HEK293 (cell line): ENCODE measurements at regions not wholly inside any gene's neighbourhood (a gene's known extent, or its start where the extent isn't known, plus 50 kb on each side); places are given as distances from the start of the nearest gene placed in this dataset.

Source experiments
- CTCF ChIA-PET: fragments of 350-600 bp; formaldehyde crosslinking; extraction: SDS; loops from one replicate; lab custom pipeline; 2021; ENCODE audit warnings: antibody characterized with exemption; lab: Yijun Ruan, JAX
- POLR2A ChIA-PET: fragments of 300-600 bp; formaldehyde crosslinking; extraction: SDS; loops from one replicate; lab custom pipeline; 2020; ENCODE audit warnings: antibody characterized with exemption, inconsistent platforms; lab: Yijun Ruan, JAX
- H3K27ac ChIP-seq: fragments of 200-500 bp; sonication (Bioruptor generic); 2 replicates; pipeline ENCODE4 v1.5.1; 2014; ENCODE audit warnings: low read depth, low read length, control low read depth, inconsistent platforms; ENCODE audit errors: extremely low read depth
- H3K36me3 ChIP-seq, 2 experiments: fragments of 200-500 bp in 1 of 2; sonication (Bioruptor generic) in 1 of 2; 1 replicate in 1 of 2; 2 replicates in 1 of 2; pipeline ENCODE4 v1.5.1; 2014 to 2017; ENCODE audit warnings: inconsistent platforms in 2 of 2, low read length in 2 of 2; ENCODE audit not compliant: control insufficient read depth in 2 of 2, insufficient read depth in 1 of 2
- H3K4me1 ChIP-seq: fragments of 200-500 bp; sonication (Bioruptor generic); 2 replicates; pipeline ENCODE4 v1.5.1; 2014; ENCODE audit warnings: mild to moderate bottlenecking, low read length, inconsistent platforms; ENCODE audit not compliant: control insufficient read depth, insufficient read depth
- H3K4me3 ChIP-seq: 2 replicates; pipeline ENCODE4 v1.5.1; 2011; ENCODE audit warnings: low read depth, mild to moderate bottlenecking, control low read depth, low read length, moderate library complexity
- H3K9me3 ChIP-seq: fragments of 200-500 bp; sonication (Bioruptor generic); 2 replicates; pipeline ENCODE4 v1.5.1; 2014; ENCODE audit warnings: low read depth, low read length, inconsistent platforms; ENCODE audit not compliant: control insufficient read depth, insufficient read depth
- IKZF3 ChIP-seq: fragments of 450-650 bp; IDR thresholded peaks from 2 replicates; pipeline ENCODE4 v1.5.0; 2018; ENCODE audit warnings: missing biosample characterization, mild to moderate bottlenecking, missing genetic modification characterization, moderate library complexity
- KLF10 ChIP-seq: fragments of 450-650 bp; IDR thresholded peaks from 2 replicates; pipeline ENCODE4 v1.5.1; 2018; ENCODE audit warnings: missing biosample characterization, mild to moderate bottlenecking, missing genetic modification characterization
- MZF1 ChIP-seq: fragments of 450-650 bp; formaldehyde crosslinking; IDR thresholded peaks from 2 replicates; pipeline ENCODE4 v1.5.1; 2017; ENCODE audit warnings: missing biosample characterization, missing genetic modification characterization, borderline replicate concordance
- OSR2 ChIP-seq: fragments of 450-650 bp; formaldehyde crosslinking; IDR thresholded peaks from 2 replicates; pipeline ENCODE4 v1.5.1; 2016; ENCODE audit warnings: missing biosample characterization, missing genetic modification characterization
- TCF7L2 ChIP-seq: IDR thresholded peaks from 2 replicates; pipeline ENCODE4 v1.6.1; 2011; ENCODE audit warnings: low read depth, mild to moderate bottlenecking, inconsistent platforms, low read length, moderate library complexity, borderline replicate concordance
- ZBTB7A ChIP-seq: fragments of 450-650 bp; formaldehyde crosslinking; IDR thresholded peaks from 2 replicates; pipeline ENCODE4 v1.5.1; 2016; ENCODE audit warnings: low read depth, missing biosample characterization, missing genetic modification characterization
- ZEB2 ChIP-seq: fragments of 450-650 bp; formaldehyde crosslinking; IDR thresholded peaks from 2 replicates; pipeline ENCODE4 v1.5.1; 2016; ENCODE audit warnings: missing biosample characterization, missing genetic modification characterization
- ZFP37 ChIP-seq: fragments of 450-650 bp; formaldehyde crosslinking; IDR thresholded peaks from 2 replicates; pipeline ENCODE4 v1.5.1; 2016; ENCODE audit warnings: missing biosample characterization, missing genetic modification characterization
- ZFP69B ChIP-seq: fragments of 450-650 bp; formaldehyde crosslinking; IDR thresholded peaks from 2 replicates; pipeline ENCODE4 v1.5.1; 2016; ENCODE audit warnings: missing biosample characterization, missing genetic modification characterization
- ZNF138 ChIP-seq: fragments of 450-650 bp; formaldehyde crosslinking; IDR thresholded peaks from 2 replicates; pipeline ENCODE4 v1.5.1; 2016; ENCODE audit warnings: missing biosample characterization, missing genetic modification characterization, borderline replicate concordance
- ZNF146 ChIP-seq: fragments of 450-650 bp; formaldehyde crosslinking; IDR thresholded peaks from 2 replicates; pipeline ENCODE4 v1.5.1; 2016; ENCODE audit warnings: missing biosample characterization, missing genetic modification characterization
- ZNF157 ChIP-seq: fragments of 450-650 bp; formaldehyde crosslinking; IDR thresholded peaks from 2 replicates; pipeline ENCODE4 v1.5.1; 2016; ENCODE audit warnings: missing biosample characterization, missing genetic modification characterization
- ZNF221 ChIP-seq: fragments of 450-650 bp; formaldehyde crosslinking; IDR thresholded peaks from 2 replicates; pipeline ENCODE4 v1.5.1; 2017; ENCODE audit warnings: missing biosample characterization, missing genetic modification characterization, borderline replicate concordance
- ZNF302 ChIP-seq: fragments of 450-650 bp; formaldehyde crosslinking; IDR thresholded peaks from 2 replicates; pipeline ENCODE4 v1.5.1; 2016; ENCODE audit warnings: missing biosample characterization, missing genetic modification characterization, low read depth
- ZNF621 ChIP-seq: fragments of 450-650 bp; formaldehyde crosslinking; IDR thresholded peaks from 2 replicates; pipeline ENCODE4 v1.5.1; 2017; ENCODE audit warnings: missing biosample characterization, missing genetic modification characterization
- ZNF624 ChIP-seq: fragments of 450-650 bp; formaldehyde crosslinking; IDR thresholded peaks from 2 replicates; pipeline ENCODE4 v1.5.1; 2017; ENCODE audit warnings: missing biosample characterization, missing genetic modification characterization
- ZNF654 ChIP-seq: fragments of 450-650 bp; formaldehyde crosslinking; IDR thresholded peaks from 2 replicates; pipeline ENCODE4 v1.5.1; 2016; ENCODE audit warnings: low read depth, missing biosample characterization, missing genetic modification characterization
- ZNF677 ChIP-seq: fragments of 450-650 bp; IDR thresholded peaks from 2 replicates; pipeline ENCODE4 v1.5.0; 2018; ENCODE audit warnings: missing biosample characterization, mild to moderate bottlenecking, missing genetic modification characterization, moderate library complexity
- ZNF707 ChIP-seq: fragments of 450-650 bp; formaldehyde crosslinking; IDR thresholded peaks from 2 replicates; pipeline ENCODE4 v1.5.1; 2016; ENCODE audit warnings: missing biosample characterization, missing genetic modification characterization
- ZNF747 ChIP-seq: fragments of 450-650 bp; formaldehyde crosslinking; IDR thresholded peaks from 2 replicates; pipeline ENCODE4 v1.5.1; 2016; ENCODE audit warnings: missing biosample characterization, missing genetic modification characterization
- ZNF76 ChIP-seq: fragments of 450-650 bp; formaldehyde crosslinking; IDR thresholded peaks from 2 replicates; pipeline ENCODE4; 2016; ENCODE audit warnings: low read depth, missing biosample characterization, missing genetic modification characterization, borderline replicate concordance
- ZNF768 ChIP-seq: fragments of 450-650 bp; formaldehyde crosslinking; IDR thresholded peaks from 2 replicates; pipeline ENCODE4 v1.5.1; 2018; ENCODE audit warnings: missing biosample characterization, mild to moderate bottlenecking, missing genetic modification characterization
- TF ChIP-seq, protein P1 (sequence below): fragments of 450-650 bp; formaldehyde crosslinking; optimal IDR thresholded peaks from 2 replicates; pipeline ENCODE3; 2016; ENCODE audit warnings: missing biosample characterization, mild to moderate bottlenecking, missing genetic modification characterization
- TF ChIP-seq, protein P2 (sequence below): fragments of 450-650 bp; formaldehyde crosslinking; IDR thresholded peaks from 2 replicates; pipeline ENCODE4 v1.5.1; 2016; ENCODE audit warnings: missing biosample characterization, missing genetic modification characterization
- TF ChIP-seq, protein P3 (sequence below): fragments of 450-650 bp; formaldehyde crosslinking; IDR thresholded peaks from 2 replicates; pipeline ENCODE4 v1.5.1; 2016; ENCODE audit warnings: missing biosample characterization, missing genetic modification characterization
- TF ChIP-seq, protein P4 (sequence below): fragments of 450-650 bp; IDR thresholded peaks from 2 replicates; pipeline ENCODE4 v1.5.1; 2018; ENCODE audit warnings: missing biosample characterization, mild to moderate bottlenecking, missing genetic modification characterization
- TF ChIP-seq, protein P5 (sequence below): fragments of 450-650 bp; formaldehyde crosslinking; IDR thresholded peaks from 2 replicates; pipeline ENCODE4 v1.5.1; 2016; ENCODE audit warnings: missing biosample characterization, missing genetic modification characterization
- TF ChIP-seq, protein P6 (sequence below): fragments of 450-650 bp; formaldehyde crosslinking; IDR thresholded peaks from 2 replicates; pipeline ENCODE4 v1.5.1; 2017; ENCODE audit warnings: missing biosample characterization, missing genetic modification characterization

DNA sequence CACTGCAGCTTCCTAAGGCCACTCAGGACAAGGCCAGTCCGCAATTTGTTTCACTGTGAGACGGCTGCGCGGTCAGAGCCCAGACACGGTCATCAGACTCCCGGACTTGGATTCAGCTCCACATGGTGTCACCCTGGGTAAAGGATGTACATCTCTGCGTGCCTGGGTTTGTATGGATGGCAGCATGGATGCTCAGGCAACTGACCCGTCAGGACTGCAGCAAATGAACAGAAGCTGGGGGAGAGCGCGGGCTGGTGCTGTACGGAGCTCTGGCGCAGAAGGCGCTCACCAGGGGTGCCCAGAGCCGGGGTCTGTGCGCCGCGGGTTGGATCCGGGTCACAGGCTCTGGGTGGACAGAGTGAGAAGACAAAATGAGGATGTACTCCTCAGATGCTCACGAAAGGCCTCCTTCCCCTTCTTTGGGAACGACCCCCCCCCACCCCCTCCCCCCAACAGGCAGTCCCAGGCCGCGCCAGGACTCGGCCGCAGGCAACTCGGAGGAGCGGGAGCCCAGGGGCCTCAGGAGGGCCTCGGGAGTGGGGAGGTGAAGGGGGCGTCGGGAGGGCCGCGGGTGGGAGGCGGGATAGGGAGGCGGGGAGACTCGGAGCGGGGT lies 92.4 kb downstream of the CXCL12 start:
- no peaks in the 10 kb centered on the region for H3K4me1 ChIP-seq
- POLR2A ChIA-PET: no interaction called here
- CTCF ChIA-PET: no interaction called here
- TF ChIP-seq ZBTB7A (tag by site-specific recombination): no peak
- no peak for TF ChIP-seq ZNF138 (tag by site-specific recombination)
- no peak for TF ChIP-seq KLF10 (tag by site-specific recombination)
- no peak for TF ChIP-seq IKZF3 (tag by site-specific recombination)
- TF ChIP-seq, protein P1, sequence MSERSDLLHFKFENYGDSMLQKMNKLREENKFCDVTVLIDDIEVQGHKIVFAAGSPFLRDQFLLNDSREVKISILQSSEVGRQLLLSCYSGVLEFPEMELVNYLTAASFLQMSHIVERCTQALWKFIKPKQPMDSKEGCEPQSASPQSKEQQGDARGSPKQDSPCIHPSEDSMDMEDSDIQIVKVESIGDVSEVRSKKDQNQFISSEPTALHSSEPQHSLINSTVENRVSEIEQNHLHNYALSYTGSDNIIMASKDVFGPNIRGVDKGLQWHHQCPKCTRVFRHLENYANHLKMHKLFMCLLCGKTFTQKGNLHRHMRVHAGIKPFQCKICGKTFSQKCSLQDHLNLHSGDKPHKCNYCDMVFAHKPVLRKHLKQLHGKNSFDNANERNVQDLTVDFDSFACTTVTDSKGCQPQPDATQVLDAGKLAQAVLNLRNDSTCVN (tag by site-specific recombination): no peak
- no peak for TF ChIP-seq ZNF621 (tag by site-specific recombination)
- TF ChIP-seq ZNF654: no peak
- TF ChIP-seq TCF7L2: no peak
- TF ChIP-seq ZNF624 (tag by site-specific recombination): no peak
- TF ChIP-seq, protein P2, sequence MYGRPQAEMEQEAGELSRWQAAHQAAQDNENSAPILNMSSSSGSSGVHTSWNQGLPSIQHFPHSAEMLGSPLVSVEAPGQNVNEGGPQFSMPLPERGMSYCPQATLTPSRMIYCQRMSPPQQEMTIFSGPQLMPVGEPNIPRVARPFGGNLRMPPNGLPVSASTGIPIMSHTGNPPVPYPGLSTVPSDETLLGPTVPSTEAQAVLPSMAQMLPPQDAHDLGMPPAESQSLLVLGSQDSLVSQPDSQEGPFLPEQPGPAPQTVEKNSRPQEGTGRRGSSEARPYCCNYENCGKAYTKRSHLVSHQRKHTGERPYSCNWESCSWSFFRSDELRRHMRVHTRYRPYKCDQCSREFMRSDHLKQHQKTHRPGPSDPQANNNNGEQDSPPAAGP (tag by site-specific recombination): no peak
- TF ChIP-seq ZNF747 (tag by site-specific recombination): no peak
- no peak for TF ChIP-seq ZNF768
- TF ChIP-seq ZFP69B (tag by site-specific recombination): no peak
- TF ChIP-seq ZNF76 (tag by site-specific recombination): no peak
- TF ChIP-seq, all 188 proteins: peak for 0
- Histone ChIP-seq H3K4me3 (no peak overlapping the region), H3K27ac (no peak overlapping the region), H3K36me3 (no peaks in the 10 kb centered on the region), H3K9me3 (no peaks in the 10 kb centered on the region)

DNA sequence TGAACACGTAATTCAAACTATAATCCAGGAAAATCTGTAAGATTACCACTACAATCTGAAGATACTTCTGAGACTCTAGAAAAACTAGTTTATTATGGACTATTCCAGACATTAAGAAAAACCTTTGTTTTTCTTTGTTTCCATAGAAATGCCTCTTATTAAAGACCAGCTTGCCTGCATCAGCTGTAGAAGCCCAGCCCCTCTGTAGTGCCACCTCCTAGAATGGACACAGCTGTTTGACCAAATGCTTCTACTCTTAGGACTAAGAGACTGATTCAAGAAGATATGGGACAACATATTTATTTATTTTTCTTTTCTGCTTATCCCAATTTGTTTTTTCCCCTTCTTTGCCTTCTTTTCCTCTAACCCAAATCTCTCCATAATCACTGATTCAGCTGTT lies 93.8 kb downstream of the CXCL12 start:
- Histone ChIP-seq H3K36me3 (no peaks in the 10 kb centered on the region), H3K4me3 (no peak overlapping the region), H3K9me3 (no peaks in the 10 kb centered on the region), H3K4me1 (no peaks in the 10 kb centered on the region), H3K27ac (no peak overlapping the region)
- ChIA-PET CTCF (no interaction called here), POLR2A (no interaction called here)
- TF ChIP-seq, protein P3, sequence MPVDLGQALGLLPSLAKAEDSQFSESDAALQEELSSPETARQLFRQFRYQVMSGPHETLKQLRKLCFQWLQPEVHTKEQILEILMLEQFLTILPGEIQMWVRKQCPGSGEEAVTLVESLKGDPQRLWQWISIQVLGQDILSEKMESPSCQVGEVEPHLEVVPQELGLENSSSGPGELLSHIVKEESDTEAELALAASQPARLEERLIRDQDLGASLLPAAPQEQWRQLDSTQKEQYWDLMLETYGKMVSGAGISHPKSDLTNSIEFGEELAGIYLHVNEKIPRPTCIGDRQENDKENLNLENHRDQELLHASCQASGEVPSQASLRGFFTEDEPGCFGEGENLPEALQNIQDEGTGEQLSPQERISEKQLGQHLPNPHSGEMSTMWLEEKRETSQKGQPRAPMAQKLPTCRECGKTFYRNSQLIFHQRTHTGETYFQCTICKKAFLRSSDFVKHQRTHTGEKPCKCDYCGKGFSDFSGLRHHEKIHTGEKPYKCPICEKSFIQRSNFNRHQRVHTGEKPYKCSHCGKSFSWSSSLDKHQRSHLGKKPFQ (tag by site-specific recombination): no peak
- TF ChIP-seq ZNF707 (tag by site-specific recombination): no peak
- TF ChIP-seq ZNF157 (tag by site-specific recombination): no peak
- TF ChIP-seq ZFP37: no peak
- TF ChIP-seq ZNF677: no peak
- TF ChIP-seq, protein P4, sequence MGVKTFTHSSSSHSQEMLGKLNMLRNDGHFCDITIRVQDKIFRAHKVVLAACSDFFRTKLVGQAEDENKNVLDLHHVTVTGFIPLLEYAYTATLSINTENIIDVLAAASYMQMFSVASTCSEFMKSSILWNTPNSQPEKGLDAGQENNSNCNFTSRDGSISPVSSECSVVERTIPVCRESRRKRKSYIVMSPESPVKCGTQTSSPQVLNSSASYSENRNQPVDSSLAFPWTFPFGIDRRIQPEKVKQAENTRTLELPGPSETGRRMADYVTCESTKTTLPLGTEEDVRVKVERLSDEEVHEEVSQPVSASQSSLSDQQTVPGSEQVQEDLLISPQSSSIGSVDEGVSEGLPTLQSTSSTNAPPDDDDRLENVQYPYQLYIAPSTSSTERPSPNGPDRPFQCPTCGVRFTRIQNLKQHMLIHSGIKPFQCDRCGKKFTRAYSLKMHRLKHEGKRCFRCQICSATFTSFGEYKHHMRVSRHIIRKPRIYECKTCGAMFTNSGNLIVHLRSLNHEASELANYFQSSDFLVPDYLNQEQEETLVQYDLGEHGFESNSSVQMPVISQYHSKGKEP (tag by site-specific recombination): no peak
- no peak for TF ChIP-seq ZNF221 (tag by site-specific recombination)
- TF ChIP-seq, protein P5, sequence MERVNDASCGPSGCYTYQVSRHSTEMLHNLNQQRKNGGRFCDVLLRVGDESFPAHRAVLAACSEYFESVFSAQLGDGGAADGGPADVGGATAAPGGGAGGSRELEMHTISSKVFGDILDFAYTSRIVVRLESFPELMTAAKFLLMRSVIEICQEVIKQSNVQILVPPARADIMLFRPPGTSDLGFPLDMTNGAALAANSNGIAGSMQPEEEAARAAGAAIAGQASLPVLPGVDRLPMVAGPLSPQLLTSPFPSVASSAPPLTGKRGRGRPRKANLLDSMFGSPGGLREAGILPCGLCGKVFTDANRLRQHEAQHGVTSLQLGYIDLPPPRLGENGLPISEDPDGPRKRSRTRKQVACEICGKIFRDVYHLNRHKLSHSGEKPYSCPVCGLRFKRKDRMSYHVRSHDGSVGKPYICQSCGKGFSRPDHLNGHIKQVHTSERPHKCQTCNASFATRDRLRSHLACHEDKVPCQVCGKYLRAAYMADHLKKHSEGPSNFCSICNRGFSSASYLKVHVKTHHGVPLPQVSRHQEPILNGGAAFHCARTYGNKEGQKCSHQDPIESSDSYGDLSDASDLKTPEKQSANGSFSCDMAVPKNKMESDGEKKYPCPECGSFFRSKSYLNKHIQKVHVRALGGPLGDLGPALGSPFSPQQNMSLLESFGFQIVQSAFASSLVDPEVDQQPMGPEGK: no peak
- no peak for TF ChIP-seq ZNF302
- no peak for TF ChIP-seq ZNF146 (tag by site-specific recombination)
- TF ChIP-seq MZF1 (tag by site-specific recombination): no peak
- TF ChIP-seq, protein P6, sequence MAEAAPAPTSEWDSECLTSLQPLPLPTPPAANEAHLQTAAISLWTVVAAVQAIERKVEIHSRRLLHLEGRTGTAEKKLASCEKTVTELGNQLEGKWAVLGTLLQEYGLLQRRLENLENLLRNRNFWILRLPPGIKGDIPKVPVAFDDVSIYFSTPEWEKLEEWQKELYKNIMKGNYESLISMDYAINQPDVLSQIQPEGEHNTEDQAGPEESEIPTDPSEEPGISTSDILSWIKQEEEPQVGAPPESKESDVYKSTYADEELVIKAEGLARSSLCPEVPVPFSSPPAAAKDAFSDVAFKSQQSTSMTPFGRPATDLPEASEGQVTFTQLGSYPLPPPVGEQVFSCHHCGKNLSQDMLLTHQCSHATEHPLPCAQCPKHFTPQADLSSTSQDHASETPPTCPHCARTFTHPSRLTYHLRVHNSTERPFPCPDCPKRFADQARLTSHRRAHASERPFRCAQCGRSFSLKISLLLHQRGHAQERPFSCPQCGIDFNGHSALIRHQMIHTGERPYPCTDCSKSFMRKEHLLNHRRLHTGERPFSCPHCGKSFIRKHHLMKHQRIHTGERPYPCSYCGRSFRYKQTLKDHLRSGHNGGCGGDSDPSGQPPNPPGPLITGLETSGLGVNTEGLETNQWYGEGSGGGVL (tag by site-specific recombination): no peak
- no peak for TF ChIP-seq OSR2 (tag by site-specific recombination)
- TF ChIP-seq ZEB2 (tag by site-specific recombination): no peak
